ENCODE measurements at regions not wholly inside any gene's neighbourhood (a gene's known extent, or its start where the extent isn't known, plus 50 kb on each side); places are given as distances from the start of the nearest gene placed in this dataset.
"Not testable (repeated sequence)": the region's sequence is repeated elsewhere in the genome, so short reads cannot be mapped to it uniquely, and the experiment has no call there.

DNA sequence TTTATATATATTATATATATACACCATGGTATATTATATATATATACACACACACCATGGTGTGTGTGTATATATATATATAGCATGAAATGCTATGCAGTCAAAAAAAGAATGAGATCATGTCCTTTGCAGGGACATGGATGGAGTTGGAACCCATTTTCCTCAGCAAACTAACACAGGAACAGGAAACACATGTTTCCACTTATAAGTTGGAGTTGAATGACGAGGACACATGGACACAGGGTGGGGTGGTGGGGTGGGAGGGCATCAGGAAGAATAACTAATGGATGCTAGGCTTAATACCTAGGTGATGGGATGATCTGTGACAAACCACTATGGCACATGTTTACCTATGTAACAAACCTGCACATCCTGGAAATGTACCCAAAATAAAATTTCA, 293.6 kb upstream of the NDST3 start:
- H3K27ac Mint-ChIP-seq (ENCODE audit: unreplicated experiment) = no peak overlapping the region
- no peaks in the 10 kb centered on the region for H3K4me1 Mint-ChIP-seq (ENCODE audit: low read depth)
- no peak overlapping the region for H3K4me3 Mint-ChIP-seq (ENCODE audit: unreplicated experiment)
- peaks cover 9% of the 10 kb centered on the region for H3K36me3 Mint-ChIP-seq (ENCODE audit: low read depth)
- TF ChIP-seq, protein P1, sequence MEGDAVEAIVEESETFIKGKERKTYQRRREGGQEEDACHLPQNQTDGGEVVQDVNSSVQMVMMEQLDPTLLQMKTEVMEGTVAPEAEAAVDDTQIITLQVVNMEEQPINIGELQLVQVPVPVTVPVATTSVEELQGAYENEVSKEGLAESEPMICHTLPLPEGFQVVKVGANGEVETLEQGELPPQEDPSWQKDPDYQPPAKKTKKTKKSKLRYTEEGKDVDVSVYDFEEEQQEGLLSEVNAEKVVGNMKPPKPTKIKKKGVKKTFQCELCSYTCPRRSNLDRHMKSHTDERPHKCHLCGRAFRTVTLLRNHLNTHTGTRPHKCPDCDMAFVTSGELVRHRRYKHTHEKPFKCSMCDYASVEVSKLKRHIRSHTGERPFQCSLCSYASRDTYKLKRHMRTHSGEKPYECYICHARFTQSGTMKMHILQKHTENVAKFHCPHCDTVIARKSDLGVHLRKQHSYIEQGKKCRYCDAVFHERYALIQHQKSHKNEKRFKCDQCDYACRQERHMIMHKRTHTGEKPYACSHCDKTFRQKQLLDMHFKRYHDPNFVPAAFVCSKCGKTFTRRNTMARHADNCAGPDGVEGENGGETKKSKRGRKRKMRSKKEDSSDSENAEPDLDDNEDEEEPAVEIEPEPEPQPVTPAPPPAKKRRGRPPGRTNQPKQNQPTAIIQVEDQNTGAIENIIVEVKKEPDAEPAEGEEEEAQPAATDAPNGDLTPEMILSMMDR (IDR thresholded peaks at IDR 0.05) = no peak
- H3K9me3 Mint-ChIP-seq (ENCODE audit: low read depth) = peaks cover 28% of the 10 kb centered on the region
- DNase-seq (ENCODE audit: low spot score) = no peak
- no peaks in the 10 kb centered on the region for H3K27me3 Mint-ChIP-seq (ENCODE audit: low read depth)

DNA sequence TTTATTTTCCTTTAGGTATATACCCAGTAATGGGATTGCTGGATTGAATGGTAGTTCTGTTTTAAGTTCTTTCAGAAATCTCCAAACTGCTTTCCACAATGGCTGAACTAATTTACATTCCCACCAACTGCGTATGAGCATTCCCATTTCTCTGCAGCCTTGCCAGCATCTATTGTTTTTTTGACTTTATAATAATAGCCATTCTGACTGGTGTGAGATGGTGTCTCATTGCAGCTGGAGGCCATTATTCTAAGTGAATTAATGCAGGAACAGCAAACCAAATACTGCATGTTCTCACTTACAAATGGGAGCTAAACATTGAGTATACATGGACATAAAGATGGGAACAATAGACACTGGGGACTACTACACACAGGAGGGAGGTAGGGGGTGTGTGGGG, 288.9 kb upstream of the NDST3 start:
- H3K9me3 Mint-ChIP-seq (ENCODE audit: low read depth); H3K36me3 Mint-ChIP-seq (ENCODE audit: low read depth); DNase-seq (ENCODE audit: low spot score); H3K4me1 Mint-ChIP-seq (ENCODE audit: low read depth); H3K27ac Mint-ChIP-seq (ENCODE audit: unreplicated experiment); H3K4me3 Mint-ChIP-seq (ENCODE audit: unreplicated experiment); H3K27me3 Mint-ChIP-seq (ENCODE audit: low read depth): not testable (repeated sequence)

DNA sequence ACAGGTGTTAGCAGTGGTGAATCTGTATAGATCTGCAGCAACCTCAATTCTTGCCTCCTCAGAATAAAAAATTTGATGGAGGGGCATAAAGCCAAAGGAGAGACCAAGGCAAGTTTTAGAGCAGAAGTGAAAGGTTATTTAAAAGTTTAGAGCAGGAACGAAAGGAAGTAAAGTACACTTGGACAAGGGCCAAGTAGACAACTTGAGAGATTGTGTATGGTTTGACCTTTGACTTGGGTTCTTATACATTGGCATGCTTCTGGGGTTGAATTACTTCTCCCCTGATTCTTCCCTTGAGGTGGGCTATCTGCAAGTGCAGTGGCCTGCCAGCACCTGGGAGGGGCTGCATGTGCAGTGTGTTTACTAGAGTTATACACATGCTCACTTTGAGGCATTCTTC, 278.8 kb upstream of the NDST3 start:
- peaks cover 2% of the 10 kb centered on the region for H3K4me1 Mint-ChIP-seq (ENCODE audit: low read depth)
- peaks cover 14% of the 10 kb centered on the region for H3K9me3 Mint-ChIP-seq (ENCODE audit: low read depth)
- H3K27me3 Mint-ChIP-seq (ENCODE audit: low read depth) = no peaks in the 10 kb centered on the region
- DNase-seq (ENCODE audit: low spot score) = no peak
- TF ChIP-seq, protein P1 (IDR thresholded peaks at IDR 0.05) = no peak
- H3K36me3 Mint-ChIP-seq (ENCODE audit: low read depth) = peaks cover 6% of the 10 kb centered on the region
- no peak overlapping the region for H3K27ac Mint-ChIP-seq (ENCODE audit: unreplicated experiment)
- H3K4me3 Mint-ChIP-seq (ENCODE audit: unreplicated experiment) = no peak overlapping the region

DNA sequence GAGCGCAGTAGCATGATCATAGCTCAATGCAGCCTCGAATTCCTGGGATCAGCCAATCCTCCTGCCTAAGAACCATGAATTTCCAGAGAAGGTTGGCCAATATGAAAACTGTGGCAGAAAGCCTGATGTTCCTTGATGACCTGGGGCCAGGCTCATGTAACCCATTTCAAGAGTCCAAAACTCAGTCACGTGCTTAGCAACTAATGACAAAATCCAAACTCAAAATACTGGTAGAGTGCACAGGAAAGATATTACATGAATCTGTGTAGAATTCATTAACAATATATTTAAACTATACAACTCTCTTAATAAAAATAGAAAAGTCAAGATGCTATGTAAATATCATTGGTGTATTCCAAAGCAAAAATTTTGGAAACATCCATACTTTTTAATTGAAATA, 265.7 kb upstream of the NDST3 start:
- H3K4me3 Mint-ChIP-seq (ENCODE audit: unreplicated experiment) = no peak overlapping the region
- H3K27ac Mint-ChIP-seq (ENCODE audit: unreplicated experiment) = no peak overlapping the region
- TF ChIP-seq, protein P1 (IDR thresholded peaks at IDR 0.05) = no peak
- H3K27me3 Mint-ChIP-seq (ENCODE audit: low read depth) = no peaks in the 10 kb centered on the region
- no peaks in the 10 kb centered on the region for H3K9me3 Mint-ChIP-seq (ENCODE audit: low read depth)
- no peaks in the 10 kb centered on the region for H3K36me3 Mint-ChIP-seq (ENCODE audit: low read depth)
- peaks cover 17% of the 10 kb centered on the region for H3K4me1 Mint-ChIP-seq (ENCODE audit: low read depth)
- DNase-seq (ENCODE audit: low spot score) = no peak

DNA sequence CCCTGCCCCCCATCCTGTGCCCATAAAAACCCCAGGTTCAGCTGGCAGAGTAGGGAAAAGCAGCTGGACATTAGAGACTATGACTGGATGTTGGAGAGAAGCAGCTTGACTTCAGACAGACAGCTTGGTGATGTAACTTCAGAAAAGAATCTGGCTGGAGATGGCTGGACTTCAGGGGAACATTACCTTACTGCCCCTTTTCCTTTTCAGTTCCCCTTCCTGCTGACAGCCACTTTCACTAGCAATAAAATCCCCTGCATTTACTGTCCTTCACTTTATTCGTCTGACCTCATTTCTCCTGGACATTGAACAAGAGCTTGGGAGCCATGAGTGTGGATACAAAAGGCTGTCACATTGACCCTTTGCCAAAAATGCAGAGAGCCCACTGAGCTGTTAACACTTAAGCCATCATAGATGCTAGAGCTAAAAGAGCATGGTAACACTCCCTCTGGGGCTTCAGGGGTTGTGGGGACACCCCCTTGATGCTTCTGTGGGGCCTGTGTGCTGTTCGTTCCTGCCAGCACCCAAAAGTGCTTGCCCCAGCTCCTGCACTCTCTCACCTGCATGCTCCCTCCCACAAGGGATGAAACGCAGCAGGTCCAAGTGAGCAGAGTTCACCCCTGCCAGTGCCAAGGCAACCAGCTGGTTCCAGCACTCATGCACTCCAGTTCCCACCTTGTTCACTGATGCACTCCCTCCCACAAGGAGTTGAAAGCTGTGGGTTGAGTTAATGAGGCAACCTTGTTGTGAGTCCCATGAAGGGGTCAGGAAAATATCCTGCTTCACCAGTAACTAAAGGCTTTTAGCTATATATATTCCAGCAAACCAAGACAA, 263.8 kb upstream of the NDST3 start:
- DNase-seq (ENCODE audit: low spot score) = no peak
- H3K9me3 Mint-ChIP-seq (ENCODE audit: low read depth) = peaks cover 7% of the 10 kb centered on the region
- no peaks in the 10 kb centered on the region for H3K27me3 Mint-ChIP-seq (ENCODE audit: low read depth)
- H3K4me1 Mint-ChIP-seq (ENCODE audit: low read depth) = peaks cover 28% of the 10 kb centered on the region
- H3K36me3 Mint-ChIP-seq (ENCODE audit: low read depth) = peaks cover 3% of the 10 kb centered on the region
- H3K4me3 Mint-ChIP-seq (ENCODE audit: unreplicated experiment) = no peak overlapping the region
- TF ChIP-seq, protein P1 (IDR thresholded peaks at IDR 0.05) = no peak
- H3K27ac Mint-ChIP-seq (ENCODE audit: unreplicated experiment) = no peak overlapping the region
